ENCODE measurements at regions not wholly inside any gene's neighbourhood (a gene's known extent, or its start where the extent isn't known, plus 50 kb on each side); places are given as distances from the start of the nearest gene placed in this dataset.

- no peak for DNase-seq (ENCODE audit: low spot score)
- Histone ChIP-seq H3K9me3 (ENCODE audit: low read depth, low read length, poor library complexity, severe bottlenecking) (no peaks in the 10 kb centered on the region), H3K4me1 (ENCODE audit: insufficient read depth, low read length, poor library complexity, severe bottlenecking) (no peaks in the 10 kb centered on the region), H3K27ac (ENCODE audit: low read depth, low read length, poor library complexity, severe bottlenecking) (no peak overlapping the region), H3K4me3 (ENCODE audit: low read depth, low read length, poor library complexity, severe bottlenecking) (no peak overlapping the region), H3K36me3 (ENCODE audit: insufficient read depth, low read length, poor library complexity, severe bottlenecking) (no peaks in the 10 kb centered on the region), H3K27me3 (replicated peaks; ENCODE audit: insufficient read depth, low read depth, low read length, poor library complexity) (no peaks in the 10 kb centered on the region)
- TF ChIP-seq, protein P1, sequence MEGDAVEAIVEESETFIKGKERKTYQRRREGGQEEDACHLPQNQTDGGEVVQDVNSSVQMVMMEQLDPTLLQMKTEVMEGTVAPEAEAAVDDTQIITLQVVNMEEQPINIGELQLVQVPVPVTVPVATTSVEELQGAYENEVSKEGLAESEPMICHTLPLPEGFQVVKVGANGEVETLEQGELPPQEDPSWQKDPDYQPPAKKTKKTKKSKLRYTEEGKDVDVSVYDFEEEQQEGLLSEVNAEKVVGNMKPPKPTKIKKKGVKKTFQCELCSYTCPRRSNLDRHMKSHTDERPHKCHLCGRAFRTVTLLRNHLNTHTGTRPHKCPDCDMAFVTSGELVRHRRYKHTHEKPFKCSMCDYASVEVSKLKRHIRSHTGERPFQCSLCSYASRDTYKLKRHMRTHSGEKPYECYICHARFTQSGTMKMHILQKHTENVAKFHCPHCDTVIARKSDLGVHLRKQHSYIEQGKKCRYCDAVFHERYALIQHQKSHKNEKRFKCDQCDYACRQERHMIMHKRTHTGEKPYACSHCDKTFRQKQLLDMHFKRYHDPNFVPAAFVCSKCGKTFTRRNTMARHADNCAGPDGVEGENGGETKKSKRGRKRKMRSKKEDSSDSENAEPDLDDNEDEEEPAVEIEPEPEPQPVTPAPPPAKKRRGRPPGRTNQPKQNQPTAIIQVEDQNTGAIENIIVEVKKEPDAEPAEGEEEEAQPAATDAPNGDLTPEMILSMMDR (conservative IDR thresholded peaks at IDR 0.05; ENCODE audit: low read depth, low read length), result no peak
- TF ChIP-seq EZH2 (IDR thresholded peaks at IDR 0.05; ENCODE audit: borderline replicate concordance, low read depth, low read length, poor library complexity, severe bottlenecking), result no peak
- intact Hi-C loops (cut with micrococcal nuclease; ENCODE audit: unreplicated experiment), result no loop called here
- ChIA-PET POLR2A (ENCODE audit: low non-redundant PET) (no interaction called here), CTCF (no interaction called here)
- BruUV-seq (replicated peaks), result no TSS peak
Measured at GRCh38 chr2:11094021-11094810, 61.1 kb upstream of the SLC66A3 start.

DNA sequence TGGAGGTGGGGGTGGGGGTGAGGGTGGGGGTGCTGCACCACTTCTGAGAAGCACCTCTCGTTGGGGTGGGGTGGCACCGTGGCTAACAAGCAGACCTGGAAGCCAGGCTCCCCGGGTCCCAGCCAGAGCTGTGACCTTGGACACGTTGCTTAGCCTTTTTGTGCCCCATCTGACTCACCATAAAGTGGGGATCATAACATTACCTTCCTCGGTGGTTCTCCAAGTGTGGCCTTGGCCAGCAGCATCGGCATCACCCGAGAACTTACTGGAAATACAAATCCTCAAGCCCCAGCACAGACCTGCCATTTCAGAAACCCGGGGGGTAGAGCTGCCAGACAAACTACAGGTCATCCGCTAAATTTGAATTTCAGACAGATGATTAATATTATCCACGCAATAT lies 58.7 kb upstream of the SLC66A3 start:
- Histone ChIP-seq H3K36me3 (ENCODE audit: insufficient read depth, low read length, poor library complexity, severe bottlenecking) (no peaks in the 10 kb centered on the region), H3K4me3 (ENCODE audit: low read depth, low read length, poor library complexity, severe bottlenecking) (no peak overlapping the region), H3K4me1 (ENCODE audit: insufficient read depth, low read length, poor library complexity, severe bottlenecking) (no peaks in the 10 kb centered on the region), H3K9me3 (ENCODE audit: low read depth, low read length, poor library complexity, severe bottlenecking) (no peaks in the 10 kb centered on the region), H3K27ac (ENCODE audit: low read depth, low read length, poor library complexity, severe bottlenecking) (no peak overlapping the region), H3K27me3 (replicated peaks; ENCODE audit: insufficient read depth, low read depth, low read length, poor library complexity) (no peaks in the 10 kb centered on the region)
- DNase-seq (ENCODE audit: low spot score), result no peak
- ChIA-PET POLR2A (ENCODE audit: low non-redundant PET) (no interaction called here), CTCF (no interaction called here)
- no peak for TF ChIP-seq EZH2 (IDR thresholded peaks at IDR 0.05; ENCODE audit: borderline replicate concordance, low read depth, low read length, poor library complexity, severe bottlenecking)
- TF ChIP-seq, protein P1 (conservative IDR thresholded peaks at IDR 0.05; ENCODE audit: low read depth, low read length), result no peak
- no TSS peak for BruUV-seq (replicated peaks)
- intact Hi-C loops (cut with micrococcal nuclease; ENCODE audit: unreplicated experiment), result no loop called here

DNA sequence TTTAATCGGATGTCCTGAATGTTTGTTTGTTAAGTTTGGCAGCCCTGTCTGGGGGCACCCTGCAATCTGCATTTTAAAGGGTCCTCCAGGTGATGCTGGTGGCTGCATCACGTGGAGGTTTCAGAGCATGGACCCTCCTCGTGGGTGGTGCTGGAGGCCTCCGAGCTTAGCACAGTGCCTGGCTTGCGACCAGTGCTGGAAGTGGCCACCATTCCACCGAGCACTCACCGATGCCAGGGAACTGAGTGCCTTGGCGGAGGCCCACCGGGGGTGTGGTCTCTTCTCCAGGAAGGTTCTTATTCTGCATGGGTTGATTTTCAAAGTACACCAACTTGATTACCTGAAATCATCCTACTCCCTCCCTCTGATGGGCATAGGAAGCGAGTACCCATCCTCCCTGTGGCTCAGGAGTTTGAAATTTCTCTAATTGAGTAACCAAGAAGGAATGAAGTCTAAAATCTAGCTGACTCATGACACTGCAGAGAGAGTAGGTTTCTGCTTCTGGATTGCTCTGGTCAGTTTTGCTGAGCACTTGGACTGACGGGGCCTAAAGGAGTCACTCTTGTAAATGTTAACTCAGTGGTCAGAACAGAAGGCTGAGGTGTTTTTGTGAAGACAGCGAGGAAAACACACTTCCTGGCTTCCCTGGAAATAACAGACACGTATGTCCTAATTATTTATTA lies 58.1 kb upstream of the SLC66A3 start:
- BruUV-seq (replicated peaks), result no TSS peak
- POLR2A ChIA-PET (ENCODE audit: low non-redundant PET), result no interaction called here
- Histone ChIP-seq H3K9me3 (ENCODE audit: low read depth, low read length, poor library complexity, severe bottlenecking) (no peaks in the 10 kb centered on the region), H3K36me3 (ENCODE audit: insufficient read depth, low read length, poor library complexity, severe bottlenecking) (no peaks in the 10 kb centered on the region), H3K4me3 (ENCODE audit: low read depth, low read length, poor library complexity, severe bottlenecking) (no peak overlapping the region), H3K27ac (ENCODE audit: low read depth, low read length, poor library complexity, severe bottlenecking) (no peak overlapping the region), H3K27me3 (replicated peaks; ENCODE audit: insufficient read depth, low read depth, low read length, poor library complexity) (no peaks in the 10 kb centered on the region), H3K4me1 (ENCODE audit: insufficient read depth, low read length, poor library complexity, severe bottlenecking) (no peaks in the 10 kb centered on the region)
- TF ChIP-seq, protein P1 (conservative IDR thresholded peaks at IDR 0.05; ENCODE audit: low read depth, low read length), result no peak
- no peak for TF ChIP-seq EZH2 (IDR thresholded peaks at IDR 0.05; ENCODE audit: borderline replicate concordance, low read depth, low read length, poor library complexity, severe bottlenecking)
- intact Hi-C loops (cut with micrococcal nuclease; ENCODE audit: unreplicated experiment), result no loop called here
- DNase-seq (ENCODE audit: low spot score), result no peak
- CTCF ChIA-PET, result no interaction called here
